Brain microvascular endothelial cell (primary cell): ENCODE measurements at regions not wholly inside any gene's neighbourhood (a gene's known extent, or its start where the extent isn't known, plus 50 kb on each side); places are given as distances from the start of the nearest gene placed in this dataset.

Source experiments
- DNase-seq: peaks from one replicate; pipeline ENCODE4 v3.0.0-alpha.2; 2020
- H3K27ac ChIP-seq: fragments of 250-450 bp; sonication (Bioruptor Pico); 2 replicates; pipeline ENCODE4 v1.5.1; 2020; ENCODE audit warnings: mild to moderate bottlenecking, moderate library complexity
- H3K27me3 ChIP-seq: fragments of 250-450 bp; sonication (Bioruptor Pico); replicated peaks from 2 replicates; pipeline ENCODE4 v1.5.1; 2020; ENCODE audit warnings: mild to moderate bottlenecking
- H3K36me3 ChIP-seq: fragments of 250-450 bp; sonication (Bioruptor Pico); replicated peaks from 2 replicates; pipeline ENCODE4 v1.5.1; 2020; ENCODE audit warnings: mild to moderate bottlenecking
- H3K4me3 ChIP-seq: 2 replicates; pipeline ENCODE4 v1.5.1; 2011; ENCODE audit warnings: low read depth, mild to moderate bottlenecking, control low read depth, low read length, moderate library complexity
- CTCF ChIP-seq: IDR thresholded peaks from 2 replicates; pipeline ENCODE4 v1.5.1; 2011; ENCODE audit warnings: low read depth, mild to moderate bottlenecking, moderate library complexity, low read length, control low read depth, inconsistent platforms; ENCODE audit errors: missing control alignments
- in situ Hi-C: cut with HindIII; loops from 2 replicates; pipeline ENCODE4 v1.10.0; 2017; ENCODE audit warnings: low sequenced_read_pairs, low pct_ligation_motif_present

- in situ Hi-C loops, result no loop called here
- no peaks in the 10 kb centered on the region for H3K36me3 ChIP-seq
- DNase-seq, result no peak
- H3K4me3 ChIP-seq, result no peak overlapping the region
- no peak overlapping the region for H3K27ac ChIP-seq
- TF ChIP-seq CTCF, result no peak
- no peaks in the 10 kb centered on the region for H3K27me3 ChIP-seq
These were observed 238.1 kb downstream of the MAF start for GRCh38 chr16:79362300-79362970.

GRCh38 chr16:79361132-79361751, 239.3 kb downstream of the MAF start:
- Histone ChIP-seq H3K4me3 (no peak overlapping the region), H3K36me3 (no peaks in the 10 kb centered on the region), H3K27ac (no peak overlapping the region), H3K27me3 (no peaks in the 10 kb centered on the region)
- TF ChIP-seq CTCF, result no peak
- DNase-seq, result no peak
- in situ Hi-C loops, result no loop called here

GRCh38 chr16:79360267-79360666, 240.3 kb downstream of the MAF start:
- DNase-seq, result no peak
- Histone ChIP-seq H3K36me3 (no peaks in the 10 kb centered on the region), H3K27me3 (no peaks in the 10 kb centered on the region), H3K4me3 (no peak overlapping the region), H3K27ac (no peak overlapping the region)
- in situ Hi-C loops, result no loop called here
- TF ChIP-seq CTCF, result no peak

- Histone ChIP-seq H3K4me3 (no peak overlapping the region), H3K27ac (no peak overlapping the region), H3K27me3 (no peaks in the 10 kb centered on the region), H3K36me3 (no peaks in the 10 kb centered on the region)
- no peak for DNase-seq
- TF ChIP-seq CTCF, result no peak
- in situ Hi-C loops, result no loop called here
These were observed 241.5 kb downstream of the MAF start for GRCh38 chr16:79359082-79359481.

GRCh38 chr16:79358188-79358587, 242.3 kb downstream of the MAF start:
- no peaks in the 10 kb centered on the region for H3K36me3 ChIP-seq
- H3K27me3 ChIP-seq, result no peaks in the 10 kb centered on the region
- no peak overlapping the region for H3K27ac ChIP-seq
- H3K4me3 ChIP-seq, result no peak overlapping the region
- DNase-seq, result no peak
- no peak for TF ChIP-seq CTCF
- in situ Hi-C loops, result no loop called here
